Upper lobe of left lung (tissue), 6 donors: ENCODE measurements at regions not wholly inside any gene's neighbourhood (a gene's known extent, or its start where the extent isn't known, plus 50 kb on each side); places are given as distances from the start of the nearest gene placed in this dataset.

ENCODE experiments used
- ATAC-seq, 2 donors: fragments of 200-7000 bp; cut with Tn5 transposase; one replicate each; pipeline ENCODE4 v1.9.1; 2022; ENCODE audit warnings: mild to moderate bottlenecking in 2 of 2, moderate library complexity in 2 of 2; ENCODE audit not compliant: low FRiP score in 2 of 2
- DNase-seq, 2 donors: peaks; one replicate each; pipeline ENCODE4 v3.0.0-alpha.2; 2019 to 2020
- H3K27ac ChIP-seq, 4 donors: fragments of 200-600 bp; sonication (generic); one replicate each; pipeline ENCODE4 v1.5.1; 2016 to 2019
- H3K27me3 ChIP-seq, 4 donors: fragments of 200-600 bp; sonication (generic); one replicate each; pipeline ENCODE4 v1.5.1; 2017 to 2019
- H3K36me3 ChIP-seq, 4 donors: fragments of 200-600 bp; sonication (generic); one replicate each; pipeline ENCODE4 v1.5.1; 2016 to 2019
- H3K4me1 ChIP-seq, 4 donors: fragments of 200-600 bp; sonication (generic); one replicate each; pipeline ENCODE4 v1.5.1; 2018 to 2019
- H3K4me3 ChIP-seq, 4 donors: fragments of 200-600 bp; sonication (generic); one replicate each; pipeline ENCODE4 v1.5.1; 2017 to 2019; ENCODE audit warnings: mild to moderate bottlenecking in 2 of 4, moderate library complexity in 1 of 4
- H3K9me3 ChIP-seq, 4 donors: fragments of 200-600 bp; sonication (generic); one replicate each; pipeline ENCODE4 v1.5.1; 2018 to 2019
- EP300 ChIP-seq, 4 donors: sonication (generic); formaldehyde crosslinking; IDR thresholded peaks; one replicate each; pipeline ENCODE4 v1.5.1; 2017; ENCODE audit warnings: antibody characterized with exemption in 4 of 4, control low read depth in 2 of 4
- POLR2A ChIP-seq, 4 donors: fragments of 450-650 bp; IDR thresholded peaks; one replicate each; pipeline ENCODE4 v1.5.1; 2016 to 2017; ENCODE audit warnings: antibody characterized with exemption in 4 of 4, mild to moderate bottlenecking in 2 of 4
- POLR2AphosphoS5 ChIP-seq, 2 donors: sonication (generic); formaldehyde crosslinking; IDR thresholded peaks; one replicate each; pipeline ENCODE4 v1.5.1; 2017; ENCODE audit warnings: antibody characterized with exemption in 2 of 2
- WGBS, 2 donors: methylation state at CpG; one replicate each; pipeline ENCODE4 v1.1.5; 2017 to 2018; 5-methylcytosine and 5-hydroxymethylcytosine counted together
- TF ChIP-seq, protein P1 (sequence below), 6 experiments: fragments of 450-650 bp in 4 of 6; fragments of 200-600 bp in 2 of 6; sonication (generic) in 2 of 6; IDR thresholded peaks; one replicate each; pipeline ENCODE4 v1.5.1; 2016 to 2019; ENCODE audit warnings: antibody characterized with exemption in 6 of 6
- donor health status: DM: no; HTN: no; CAD: no; lungs with moderate emphysema.
- donor health status: DM: no; HTN: yes; CAD: no; lungs with severe emphysema.

DNA sequence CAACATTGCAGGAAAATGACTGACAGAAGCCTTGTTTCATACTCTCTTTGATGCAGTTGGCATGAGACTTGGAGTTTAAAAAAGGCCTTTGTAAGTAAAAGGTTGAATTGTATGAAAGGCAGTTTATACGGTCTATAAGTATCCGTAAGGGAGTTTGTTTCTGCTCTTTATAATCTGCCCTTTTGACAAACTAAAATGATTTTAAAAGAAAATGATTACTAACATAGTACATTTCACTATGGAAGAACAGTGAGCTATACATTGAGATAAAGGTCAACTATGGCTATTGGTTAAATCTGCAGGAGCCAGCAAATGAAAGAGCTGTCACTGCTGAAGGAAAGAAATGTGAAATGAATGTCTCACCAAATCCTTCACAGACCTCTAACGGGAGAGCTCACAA, 296.1 kb upstream of the SLITRK6 start:
- Histone ChIP-seq H3K4me3 (no peak overlapping the region), H3K36me3 (no peaks in the 10 kb centered on the region), H3K27ac (no peak overlapping the region), H3K27me3 (no peaks in the 10 kb centered on the region), H3K4me1 (no peaks in the 10 kb centered on the region), H3K9me3 (no peaks in the 10 kb centered on the region)
- DNase-seq (no peak), ATAC-seq (no peak)
- 94 to 96% methylated on average over 3 of the region's 3 CpGs for WGBS, 2 donors
- TF ChIP-seq POLR2AphosphoS5 (IDR thresholded peaks at IDR 0.05), result no peak
- TF ChIP-seq, protein P1, sequence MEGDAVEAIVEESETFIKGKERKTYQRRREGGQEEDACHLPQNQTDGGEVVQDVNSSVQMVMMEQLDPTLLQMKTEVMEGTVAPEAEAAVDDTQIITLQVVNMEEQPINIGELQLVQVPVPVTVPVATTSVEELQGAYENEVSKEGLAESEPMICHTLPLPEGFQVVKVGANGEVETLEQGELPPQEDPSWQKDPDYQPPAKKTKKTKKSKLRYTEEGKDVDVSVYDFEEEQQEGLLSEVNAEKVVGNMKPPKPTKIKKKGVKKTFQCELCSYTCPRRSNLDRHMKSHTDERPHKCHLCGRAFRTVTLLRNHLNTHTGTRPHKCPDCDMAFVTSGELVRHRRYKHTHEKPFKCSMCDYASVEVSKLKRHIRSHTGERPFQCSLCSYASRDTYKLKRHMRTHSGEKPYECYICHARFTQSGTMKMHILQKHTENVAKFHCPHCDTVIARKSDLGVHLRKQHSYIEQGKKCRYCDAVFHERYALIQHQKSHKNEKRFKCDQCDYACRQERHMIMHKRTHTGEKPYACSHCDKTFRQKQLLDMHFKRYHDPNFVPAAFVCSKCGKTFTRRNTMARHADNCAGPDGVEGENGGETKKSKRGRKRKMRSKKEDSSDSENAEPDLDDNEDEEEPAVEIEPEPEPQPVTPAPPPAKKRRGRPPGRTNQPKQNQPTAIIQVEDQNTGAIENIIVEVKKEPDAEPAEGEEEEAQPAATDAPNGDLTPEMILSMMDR (IDR thresholded peaks at IDR 0.05), result no peak
- TF ChIP-seq POLR2A (IDR thresholded peaks at IDR 0.05), result no peak
- TF ChIP-seq EP300 (IDR thresholded peaks at IDR 0.05), result no peak

DNA sequence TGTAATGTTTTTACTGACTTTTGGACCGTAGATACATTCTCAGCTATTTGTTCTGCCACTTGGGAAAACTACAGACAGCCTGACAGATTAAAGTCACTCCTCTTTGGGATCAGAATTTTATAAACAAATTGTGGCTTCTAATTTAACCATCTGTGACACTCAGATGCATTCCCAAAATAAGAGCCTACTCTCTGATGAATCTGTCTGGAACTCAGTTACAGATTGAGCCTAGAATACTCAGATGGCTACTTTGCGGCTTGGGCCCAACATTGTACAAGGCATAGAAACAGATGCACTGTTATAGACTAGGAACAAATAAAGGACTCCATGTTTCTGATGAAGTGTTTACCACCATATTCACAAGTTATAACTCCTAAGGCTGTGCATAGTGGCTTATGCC, 291.0 kb upstream of the SLITRK6 start:
- H3K36me3 ChIP-seq, result no peaks in the 10 kb centered on the region
- H3K4me3 ChIP-seq, result no peak overlapping the region
- H3K9me3 ChIP-seq, result no peaks in the 10 kb centered on the region
- 31 to 70% methylated on average over 2 of the region's 2 CpGs for WGBS, 2 donors
- no peak overlapping the region for H3K27ac ChIP-seq
- TF ChIP-seq, protein P1 (IDR thresholded peaks at IDR 0.05), result no peak
- TF ChIP-seq EP300 (IDR thresholded peaks at IDR 0.05) (no peak), POLR2A (IDR thresholded peaks at IDR 0.05) (no peak)
- ATAC-seq, result no peak
- H3K4me1 ChIP-seq, result no peaks in the 10 kb centered on the region
- DNase-seq, result no peak
- H3K27me3 ChIP-seq, result no peaks in the 10 kb centered on the region

DNA sequence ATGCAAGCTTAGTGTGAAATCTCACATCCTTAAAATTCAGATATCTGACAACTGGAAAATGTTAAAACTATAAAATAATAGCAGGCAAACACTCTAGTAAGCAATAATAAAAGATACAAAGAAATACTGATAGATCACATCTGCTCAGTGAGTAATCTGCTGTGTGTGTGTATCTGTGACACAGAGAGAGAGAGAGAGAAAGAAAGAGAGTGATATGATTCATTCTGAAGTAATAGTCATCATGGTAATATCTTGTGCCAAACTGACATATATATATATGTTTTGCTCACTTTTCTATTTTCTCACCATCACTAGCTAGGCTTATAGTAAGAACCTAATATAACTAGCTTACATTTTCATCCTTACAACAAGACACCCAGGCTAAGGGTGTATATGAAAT, 288.0 kb upstream of the SLITRK6 start:
- TF ChIP-seq EP300 (IDR thresholded peaks at IDR 0.05) (no peak), POLR2A (IDR thresholded peaks at IDR 0.05) (no peak), POLR2AphosphoS5 (IDR thresholded peaks at IDR 0.05) (no peak)
- TF ChIP-seq, protein P1 (IDR thresholded peaks at IDR 0.05), result no peak

DNA sequence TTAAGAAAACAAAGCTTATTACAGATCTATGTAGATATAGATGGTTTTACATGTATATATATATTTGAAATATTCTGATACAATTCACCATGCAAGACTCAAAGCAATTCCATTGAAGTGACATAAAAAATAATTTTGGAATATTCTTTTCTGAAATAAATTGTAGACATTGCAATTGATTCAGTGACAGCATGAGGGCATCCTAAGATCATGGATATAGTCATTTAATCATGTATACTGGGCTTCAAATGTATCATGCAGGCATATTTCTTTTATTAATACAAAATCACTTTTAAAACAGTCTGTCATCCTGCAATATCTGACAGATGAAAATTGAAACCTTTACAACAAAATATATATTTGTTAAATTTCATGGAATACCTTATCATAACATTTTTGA, 286.7 kb upstream of the SLITRK6 start:
- DNase-seq (no peak), ATAC-seq (no peak)
- no peaks in the 10 kb centered on the region for H3K36me3 ChIP-seq
- H3K27me3 ChIP-seq, result no peaks in the 10 kb centered on the region
- TF ChIP-seq EP300 (IDR thresholded peaks at IDR 0.05) (no peak), POLR2AphosphoS5 (IDR thresholded peaks at IDR 0.05) (no peak), POLR2A (IDR thresholded peaks at IDR 0.05) (no peak)
- TF ChIP-seq, protein P1 (IDR thresholded peaks at IDR 0.05), result no peak
- H3K27ac ChIP-seq, result no peak overlapping the region
- no peaks in the 10 kb centered on the region for H3K9me3 ChIP-seq
- no peaks in the 10 kb centered on the region for H3K4me1 ChIP-seq
- no peak overlapping the region for H3K4me3 ChIP-seq

More for the DNA sequence above, 288.0 kb upstream of the SLITRK6 start:
- Histone ChIP-seq H3K27me3 (no peaks in the 10 kb centered on the region), H3K4me1 (no peaks in the 10 kb centered on the region), H3K9me3 (no peaks in the 10 kb centered on the region), H3K36me3 (no peaks in the 10 kb centered on the region), H3K4me3 (no peak overlapping the region), H3K27ac (no peak overlapping the region)
- DNase-seq (no peak), ATAC-seq (no peak)

DNA sequence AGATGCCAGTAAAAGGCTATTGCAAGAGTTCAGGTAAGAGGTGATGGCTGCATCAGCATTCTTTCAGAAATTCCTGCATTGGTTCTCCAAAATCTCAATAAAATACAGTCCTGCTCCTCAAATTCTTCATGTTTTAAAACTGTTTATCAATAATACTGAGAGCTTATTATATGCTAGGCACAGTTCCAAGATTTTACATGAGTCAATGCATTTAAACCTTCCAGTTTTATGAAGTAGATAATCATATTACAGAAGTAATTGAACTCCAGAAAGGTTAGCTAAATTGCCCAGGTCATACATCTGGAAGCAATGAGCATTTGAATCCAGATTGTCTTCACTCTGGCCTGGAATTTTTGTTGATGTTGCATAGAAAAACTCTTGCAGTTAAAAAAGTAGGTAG, 282.9 kb upstream of the SLITRK6 start:
- no peaks in the 10 kb centered on the region for H3K27me3 ChIP-seq
- TF ChIP-seq EP300 (IDR thresholded peaks at IDR 0.05) (no peak), POLR2A (IDR thresholded peaks at IDR 0.05) (no peak), POLR2AphosphoS5 (IDR thresholded peaks at IDR 0.05) (no peak)
- TF ChIP-seq, protein P1 (IDR thresholded peaks at IDR 0.05), result no peak
- no peaks in the 10 kb centered on the region for H3K4me1 ChIP-seq
- H3K9me3 ChIP-seq, result no peaks in the 10 kb centered on the region
- DNase-seq, result no peak
- ATAC-seq, result no peak
- H3K27ac ChIP-seq, result no peak overlapping the region
- H3K4me3 ChIP-seq, result no peak overlapping the region
- H3K36me3 ChIP-seq, result no peaks in the 10 kb centered on the region
